ENCODE measurements at regions not wholly inside any gene's neighbourhood (a gene's known extent, or its start where the extent isn't known, plus 50 kb on each side); places are given as distances from the start of the nearest gene placed in this dataset.

GRCh38 chrX:46386511-46386910 is 158.7 kb downstream of the ZNF674 start (continued):
- TF ChIP-seq USF2 (IDR thresholded peaks at IDR 0.05) (no peak), RFX5 (IDR thresholded peaks at IDR 0.05) (no peak), BCL3 (IDR thresholded peaks at IDR 0.05) (no peak), TFCP2L1 (CRISPR knock-in tag; IDR thresholded peaks at IDR 0.05) (no peak), EP300 (IDR thresholded peaks at IDR 0.05) (no peak), FOXS1 (CRISPR knock-in tag; IDR thresholded peaks at IDR 0.05) (no peak), CHD4 (IDR thresholded peaks at IDR 0.05; ENCODE audit: borderline replicate concordance) (no peak), GATA3 (IDR thresholded peaks at IDR 0.05; ENCODE audit: borderline replicate concordance) (no peak), SMC3 (IDR thresholded peaks at IDR 0.05) (0 out of 3 replicates have a peak, but pooled peaks have one; percentile 22), ZNF302 (CRISPR knock-in tag; IDR thresholded peaks at IDR 0.05) (no peak)

GRCh38 chrX:46383006-46383405 is 162.2 kb downstream of the ZNF674 start:
- Histone ChIP-seq H3K4me1 (peaks cover 8% of the 10 kb centered on the region; the same call in 1 of the 3 replicates), H3K4me3 (no peak overlapping the region), H3K27ac (no peak overlapping the region), H3K4me2 (no peak overlapping the region), H3K9me3 (peaks cover 6% of the 10 kb centered on the region; the same call in 1 of the 3 replicates)
- ATAC-seq (no peak), DNase-seq (ENCODE audit: low read depth in 1 of 2, low spot score in 1 of 2) (no peak), FAIRE-seq (no peak)
- ChIA-PET POLR2A (no interaction called here), CTCF (no interaction called here)
- TF ChIP-seq HEYL (CRISPR knock-in tag; IDR thresholded peaks at IDR 0.05) (no peak), CEBPB (IDR thresholded peaks at IDR 0.05) (no peak), MAFK (IDR thresholded peaks at IDR 0.05; ENCODE audit: partially characterized antibody) (no peak), PHF8 (IDR thresholded peaks at IDR 0.05; ENCODE audit: borderline replicate concordance, low read depth) (no peak), RNF2 (IDR thresholded peaks at IDR 0.05; ENCODE audit: borderline replicate concordance, low read depth) (no peak), RAD21 (conservative IDR thresholded peaks at IDR 0.05 in 1 of 2, IDR thresholded peaks at IDR 0.05 in 1 of 2) (no peak), MAX (IDR thresholded peaks at IDR 0.05) (no peak), TFCP2L1 (CRISPR knock-in tag; IDR thresholded peaks at IDR 0.05) (no peak), NPAS2 (CRISPR knock-in tag; IDR thresholded peaks at IDR 0.05; ENCODE audit: borderline replicate concordance) (no peak), ZSCAN20 (CRISPR knock-in tag; IDR thresholded peaks at IDR 0.05) (no peak)
- WGBS (ENCODE audit: missing lambda C conversion rate): 100% methylated on average over 2 of the region's 2 CpGs

- POLR2A ChIA-PET: no interaction called here
- no peak for ATAC-seq
- FAIRE-seq: no peak
- no peak for DNase-seq (ENCODE audit: low read depth in 1 of 2, low spot score in 1 of 2)
- 75% methylated on average over 2 of the region's 2 CpGs for WGBS (ENCODE audit: missing lambda C conversion rate)
- peaks cover 6% of the 10 kb centered on the region; the same call in 1 of the 3 replicates for H3K9me3 ChIP-seq
- H3K4me3 ChIP-seq: no peak overlapping the region
- H3K4me1 ChIP-seq: peaks cover 8% of the 10 kb centered on the region; the same call in 1 of the 3 replicates
- no peak overlapping the region for H3K27ac ChIP-seq
- CTCF ChIA-PET: no interaction called here
- no peak for TF ChIP-seq NFE2L2 (conservative IDR thresholded peaks at IDR 0.05; ENCODE audit: low read length)
- TF ChIP-seq MAZ (IDR thresholded peaks at IDR 0.05; ENCODE audit: borderline replicate concordance, low read depth, low read length): no peak
- TF ChIP-seq EP300 (IDR thresholded peaks at IDR 0.05): no peak
- no peak for TF ChIP-seq EHF (CRISPR knock-in tag; IDR thresholded peaks at IDR 0.05)
- no peak for TF ChIP-seq CBX2 (IDR thresholded peaks at IDR 0.05; ENCODE audit: borderline replicate concordance, low read depth)
- no peak for TF ChIP-seq CTCF (IDR thresholded peaks at IDR 0.05)
- TF ChIP-seq MAX (IDR thresholded peaks at IDR 0.05): no peak
- TF ChIP-seq MYC (IDR thresholded peaks at IDR 0.05; ENCODE audit: borderline replicate concordance, low read length): no peak
- no peak for TF ChIP-seq E2F6 (IDR thresholded peaks at IDR 0.05; ENCODE audit: borderline replicate concordance, low read depth)
- TF ChIP-seq ESRRA (IDR thresholded peaks at IDR 0.05; ENCODE audit: borderline replicate concordance, low read length): no peak
- TF ChIP-seq KDM1A (IDR thresholded peaks at IDR 0.05; ENCODE audit: low read depth): no peak
- TF ChIP-seq CEBPB (IDR thresholded peaks at IDR 0.05): no peak
- TF ChIP-seq JUNB (IDR thresholded peaks at IDR 0.05): no peak
- no peak for TF ChIP-seq FOSL2 (IDR thresholded peaks at IDR 0.05)
- no peak for TF ChIP-seq FOSL2 (CRISPR knock-in tag; IDR thresholded peaks at IDR 0.05)
- TF ChIP-seq PBX3 (IDR thresholded peaks at IDR 0.05): no peak
- H3K4me2 ChIP-seq: no peak overlapping the region
Observed at GRCh38 chrX:46382595-46382994, 162.6 kb downstream of the ZNF674 start.
